CD4-positive, alpha-beta T cell (primary cell): ENCODE measurements at regions not wholly inside any gene's neighbourhood (a gene's known extent, or its start where the extent isn't known, plus 50 kb on each side); places are given as distances from the start of the nearest gene placed in this dataset.

ENCODE experiments used
- ATAC-seq: fragments of 200-7000 bp; cut with Tn5 transposase; one replicate; pipeline ENCODE4 v1.10.0; 2022; ENCODE audit warnings: mild to moderate bottlenecking; ENCODE audit not compliant: poor library complexity
- CTCF ChIA-PET: fragments of 350-600 bp; sonication (Branson Sonifier 250); formaldehyde crosslinking; loops from one replicate; lab custom pipeline; 2021; ENCODE audit warnings: antibody characterized with exemption, inconsistent platforms; lab: Charles Lee
- POLR2A ChIA-PET: fragments of 350-600 bp; sonication (Branson Sonifier 250); formaldehyde crosslinking; loops from one replicate; lab custom pipeline; 2021; ENCODE audit warnings: antibody characterized with exemption, inconsistent platforms; lab: Charles Lee
- DNase-seq, 14 experiments: peaks; one replicate each; pipeline ENCODE4 v3.0.0-alpha.2; 2013 to 2020; ENCODE audit warnings: mixed read lengths in 2 of 14
- H3K27ac ChIP-seq, 2 donors: one replicate each; pipeline versions ENCODE4 v1.5.1 to v1.7.0; 2013; ENCODE audit warnings: low read length in 2 of 2, low read depth in 1 of 2, mild to moderate bottlenecking in 1 of 2
- H3K27me3 ChIP-seq, 2 experiments: 1 replicate in 1 of 2; 2 replicates in 1 of 2; pipeline versions ENCODE4 v1.6.1 to v1.7.0; 2013; ENCODE audit warnings: low read length in 2 of 2, control low read depth in 1 of 2, mild to moderate bottlenecking in 1 of 2, moderate library complexity in 1 of 2; ENCODE audit not compliant: insufficient read depth in 2 of 2, control insufficient read depth in 1 of 2
- H3K36me3 ChIP-seq: one replicate; pipeline ENCODE4 v1.6.1; 2013; ENCODE audit warnings: low read length, control low read depth; ENCODE audit not compliant: insufficient read depth
- H3K4me1 ChIP-seq: one replicate; pipeline ENCODE4 v1.6.1; 2013; ENCODE audit warnings: low read length, control low read depth; ENCODE audit not compliant: insufficient read depth
- H3K4me3 ChIP-seq: one replicate; pipeline ENCODE4 v1.5.1; 2013; ENCODE audit warnings: mild to moderate bottlenecking, low read length, moderate library complexity
- H3K9me3 ChIP-seq, 2 experiments: 1 replicate in 1 of 2; 2 replicates in 1 of 2; pipeline versions ENCODE4 v1.6.1 to v1.7.0; 2013; ENCODE audit warnings: low read length in 2 of 2, mild to moderate bottlenecking in 2 of 2, control low read depth in 1 of 2, moderate library complexity in 1 of 2; ENCODE audit not compliant: control insufficient read depth in 1 of 2, insufficient read depth in 1 of 2
- H3K27ac Mint-ChIP-seq: one replicate; pipeline ENCODE4 v1.8.0; 2020; ENCODE audit warnings: mixed read lengths
- H3K27me3 Mint-ChIP-seq: one replicate; pipeline ENCODE4 v1.8.0; 2021; ENCODE audit warnings: mixed read lengths
- H3K36me3 Mint-ChIP-seq: one replicate; pipeline ENCODE4 v1.8.0; 2021; ENCODE audit warnings: low read depth, mixed read lengths
- H3K4me1 Mint-ChIP-seq: one replicate; pipeline ENCODE4 v1.8.0; 2021; ENCODE audit warnings: low read depth, mixed read lengths
- H3K4me3 Mint-ChIP-seq: one replicate; pipeline ENCODE4 v1.8.0; 2020; ENCODE audit warnings: mild to moderate bottlenecking, mixed read lengths
- H3K9me3 Mint-ChIP-seq: one replicate; pipeline ENCODE4 v1.8.0; 2020; ENCODE audit warnings: mixed read lengths
- intact Hi-C, 2 experiments: fragments of 100-400 bp; cut with DNase I in 1 of 2; cut with micrococcal nuclease in 1 of 2; formaldehyde crosslinking; loops; one replicate each; pipeline versions ENCODE4 v1.15.1 to v1.9.0; 2023 to 2025; cut with DNase I, micrococcal nuclease
- TF ChIP-seq, protein P1 (sequence below): fragments of 200-600 bp; IDR thresholded peaks from one replicate; pipeline ENCODE4 v1.8.0; 2022; ENCODE audit warnings: antibody characterized with exemption, mild to moderate bottlenecking

DNA sequence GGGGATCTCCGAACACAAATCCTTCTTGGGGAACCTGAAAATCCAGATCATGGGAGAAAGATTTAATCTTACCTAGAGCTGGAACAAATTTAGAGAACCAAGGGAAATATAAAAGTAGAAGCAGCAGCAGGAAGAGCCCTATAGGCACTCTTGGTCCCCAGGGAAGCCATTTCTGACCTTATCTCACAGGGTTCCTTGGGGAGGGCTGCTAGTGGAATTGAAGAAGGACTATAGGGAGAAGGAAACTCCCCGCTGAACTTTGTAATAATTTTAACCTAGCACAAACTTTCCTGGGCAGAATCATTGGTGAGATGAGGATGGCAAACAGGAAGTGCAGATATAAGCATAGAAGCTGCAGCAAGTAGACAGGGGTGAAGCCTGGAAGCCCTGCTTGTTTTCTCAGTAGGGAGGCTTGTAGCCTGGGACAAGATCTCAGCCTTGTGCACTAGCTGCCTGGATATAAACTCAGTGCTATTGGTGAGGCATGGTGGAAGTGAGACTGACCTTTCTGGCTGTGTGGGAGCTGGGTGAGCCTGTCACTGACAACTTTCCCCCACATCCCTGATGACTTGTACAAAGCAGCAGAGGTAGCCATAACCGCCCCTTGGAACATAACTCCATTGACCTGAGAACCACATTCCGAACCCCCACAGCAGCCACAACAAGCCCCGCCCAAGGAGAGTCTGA is 343.0 kb upstream of the TGFBR2 start:
- ATAC-seq (no peak), DNase-seq (peak in 1 of 14 experiments; percentile 8)
- Mint-ChIP-seq H3K36me3 (no peaks in the 10 kb centered on the region), H3K9me3 (no peaks in the 10 kb centered on the region), H3K27ac (peak overlapping the region; percentile 32), H3K4me3 (no peak overlapping the region), H3K27me3 (no peaks in the 10 kb centered on the region), H3K4me1 (peaks cover 31% of the 10 kb centered on the region)
- Histone ChIP-seq H3K27me3 (no peaks in the 10 kb centered on the region), H3K4me1 (peaks cover 12% of the 10 kb centered on the region), H3K4me3 (no peak overlapping the region), H3K9me3 (no peaks in the 10 kb centered on the region), H3K36me3 (no peaks in the 10 kb centered on the region), H3K27ac (no peak overlapping the region)
- POLR2A ChIA-PET, result interaction anchor here (0.9 kb wide), 1 partner anchor 434 kb away, joined by 3 read pairs; no protein-coding TSS in a partner anchor
- CTCF ChIA-PET, result no interaction called here
- TF ChIP-seq, protein P1, sequence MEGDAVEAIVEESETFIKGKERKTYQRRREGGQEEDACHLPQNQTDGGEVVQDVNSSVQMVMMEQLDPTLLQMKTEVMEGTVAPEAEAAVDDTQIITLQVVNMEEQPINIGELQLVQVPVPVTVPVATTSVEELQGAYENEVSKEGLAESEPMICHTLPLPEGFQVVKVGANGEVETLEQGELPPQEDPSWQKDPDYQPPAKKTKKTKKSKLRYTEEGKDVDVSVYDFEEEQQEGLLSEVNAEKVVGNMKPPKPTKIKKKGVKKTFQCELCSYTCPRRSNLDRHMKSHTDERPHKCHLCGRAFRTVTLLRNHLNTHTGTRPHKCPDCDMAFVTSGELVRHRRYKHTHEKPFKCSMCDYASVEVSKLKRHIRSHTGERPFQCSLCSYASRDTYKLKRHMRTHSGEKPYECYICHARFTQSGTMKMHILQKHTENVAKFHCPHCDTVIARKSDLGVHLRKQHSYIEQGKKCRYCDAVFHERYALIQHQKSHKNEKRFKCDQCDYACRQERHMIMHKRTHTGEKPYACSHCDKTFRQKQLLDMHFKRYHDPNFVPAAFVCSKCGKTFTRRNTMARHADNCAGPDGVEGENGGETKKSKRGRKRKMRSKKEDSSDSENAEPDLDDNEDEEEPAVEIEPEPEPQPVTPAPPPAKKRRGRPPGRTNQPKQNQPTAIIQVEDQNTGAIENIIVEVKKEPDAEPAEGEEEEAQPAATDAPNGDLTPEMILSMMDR, result no peak
- intact Hi-C loops, result no loop called here

DNA sequence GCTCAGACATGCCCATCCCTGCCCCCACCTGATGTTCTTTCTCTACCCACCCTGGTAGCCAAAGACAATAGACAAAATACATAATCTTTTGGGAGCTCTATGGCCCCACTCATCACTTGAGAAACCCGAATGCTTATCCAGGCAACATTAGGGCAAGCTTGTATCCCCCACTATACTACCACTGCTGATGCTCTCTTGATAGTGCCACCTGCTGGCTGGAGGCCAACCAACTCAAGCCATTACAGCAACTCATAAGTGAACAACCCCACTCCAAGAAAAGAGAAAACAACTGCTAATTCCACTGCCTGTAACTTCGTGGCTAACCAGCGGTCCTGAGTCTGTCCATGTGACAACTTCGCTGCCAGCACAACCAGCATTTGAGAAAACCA is 342.5 kb upstream of the TGFBR2 start:
- Mint-ChIP-seq H3K9me3 (no peaks in the 10 kb centered on the region), H3K36me3 (no peaks in the 10 kb centered on the region), H3K4me1 (peaks cover 31% of the 10 kb centered on the region), H3K27ac (peak overlapping the region; percentile 32), H3K27me3 (no peaks in the 10 kb centered on the region), H3K4me3 (no peak overlapping the region)
- POLR2A ChIA-PET, result interaction anchor here (0.9 kb wide), 1 partner anchor 433 kb away, joined by 3 read pairs; no protein-coding TSS in a partner anchor
- no peak overlapping the region for H3K27ac ChIP-seq
- peaks cover 12% of the 10 kb centered on the region for H3K4me1 ChIP-seq
- H3K27me3 ChIP-seq, result no peaks in the 10 kb centered on the region
- no peaks in the 10 kb centered on the region for H3K9me3 ChIP-seq
- DNase-seq (no peak), ATAC-seq (no peak)
- no peaks in the 10 kb centered on the region for H3K36me3 ChIP-seq
- intact Hi-C loops, result no loop called here
- no peak overlapping the region for H3K4me3 ChIP-seq
- TF ChIP-seq, protein P1, result no peak
- CTCF ChIA-PET, result no interaction called here

DNA sequence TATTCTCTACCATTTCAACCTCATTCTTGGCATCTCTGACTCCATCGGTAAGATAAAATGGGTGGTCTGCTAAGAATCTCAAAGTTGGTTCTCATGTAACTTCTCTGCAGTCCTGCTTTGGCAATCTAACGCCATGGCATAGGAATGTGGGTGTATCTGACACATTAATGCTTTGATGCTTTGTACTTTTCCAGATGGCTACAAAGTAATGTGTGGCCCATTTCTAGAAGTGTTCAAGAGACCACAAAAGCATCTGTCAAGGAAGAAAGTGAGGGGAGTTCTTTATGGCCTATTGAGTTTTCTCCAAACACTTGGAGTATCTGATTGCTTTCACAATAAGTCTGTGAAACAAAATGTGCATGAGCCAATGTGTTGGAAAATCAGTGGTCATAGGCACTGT is 339.9 kb upstream of the TGFBR2 start:
- no peaks in the 10 kb centered on the region for H3K9me3 ChIP-seq
- intact Hi-C loops, result no loop called here
- ChIA-PET POLR2A (no interaction called here), CTCF (no interaction called here)
- Mint-ChIP-seq H3K27ac (no peak overlapping the region), H3K4me1 (peaks cover 27% of the 10 kb centered on the region), H3K27me3 (no peaks in the 10 kb centered on the region), H3K9me3 (no peaks in the 10 kb centered on the region), H3K36me3 (no peaks in the 10 kb centered on the region), H3K4me3 (no peak overlapping the region)
- ATAC-seq (no peak), DNase-seq (no peak)
- TF ChIP-seq, protein P1, result no peak
- H3K27me3 ChIP-seq, result no peaks in the 10 kb centered on the region
- H3K4me1 ChIP-seq, result peaks cover 12% of the 10 kb centered on the region
- no peak overlapping the region for H3K27ac ChIP-seq
- H3K4me3 ChIP-seq, result no peak overlapping the region
- no peaks in the 10 kb centered on the region for H3K36me3 ChIP-seq
